ENCODE measurements at regions not wholly inside any gene's neighbourhood (a gene's known extent, or its start where the extent isn't known, plus 50 kb on each side); places are given as distances from the start of the nearest gene placed in this dataset.
A peak's percentile ranks its signal among the peaks of the same experiment; 100 is the strongest.

DNA sequence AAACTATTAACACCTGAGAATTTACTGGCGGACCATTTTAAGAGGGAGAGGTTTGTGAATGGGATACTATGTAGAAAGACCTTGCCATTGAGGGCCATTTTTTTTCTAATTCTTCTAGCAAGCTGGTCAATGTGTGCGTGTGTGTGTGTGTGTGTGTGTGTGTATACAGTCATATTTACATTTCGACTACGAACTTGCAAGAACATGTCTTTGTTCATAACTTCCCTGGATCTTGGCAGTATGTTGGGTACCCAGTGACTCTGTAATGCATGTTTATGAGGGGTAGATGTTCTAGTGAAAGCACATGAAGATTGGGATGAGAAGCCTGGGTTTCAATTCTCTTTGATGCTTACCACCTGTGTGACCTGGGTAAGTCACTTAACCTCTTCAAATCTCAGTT, 133.6 kb downstream of the UBE2E3 start:
- DNase-seq, result no peak

DNA sequence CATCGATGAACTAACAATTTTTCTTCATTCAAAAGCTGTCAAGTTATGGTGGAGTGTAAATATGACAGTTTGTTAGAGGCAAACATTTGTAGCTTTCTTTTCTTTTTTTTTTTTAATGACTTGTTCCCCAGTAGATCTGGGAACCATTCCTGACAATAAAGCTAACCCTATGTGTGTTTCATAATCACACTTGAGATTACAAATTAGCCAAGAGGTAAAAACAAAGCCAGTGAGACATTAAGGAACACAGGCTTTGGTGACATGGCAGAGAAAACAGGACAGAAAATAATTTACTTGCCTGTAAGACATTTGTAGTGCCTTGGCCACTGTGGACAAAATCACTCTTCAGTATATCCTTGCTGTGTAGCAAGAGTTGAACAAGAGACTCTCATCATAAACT, 135.9 kb downstream of the UBE2E3 start:
- DNase-seq, result no peak

DNA sequence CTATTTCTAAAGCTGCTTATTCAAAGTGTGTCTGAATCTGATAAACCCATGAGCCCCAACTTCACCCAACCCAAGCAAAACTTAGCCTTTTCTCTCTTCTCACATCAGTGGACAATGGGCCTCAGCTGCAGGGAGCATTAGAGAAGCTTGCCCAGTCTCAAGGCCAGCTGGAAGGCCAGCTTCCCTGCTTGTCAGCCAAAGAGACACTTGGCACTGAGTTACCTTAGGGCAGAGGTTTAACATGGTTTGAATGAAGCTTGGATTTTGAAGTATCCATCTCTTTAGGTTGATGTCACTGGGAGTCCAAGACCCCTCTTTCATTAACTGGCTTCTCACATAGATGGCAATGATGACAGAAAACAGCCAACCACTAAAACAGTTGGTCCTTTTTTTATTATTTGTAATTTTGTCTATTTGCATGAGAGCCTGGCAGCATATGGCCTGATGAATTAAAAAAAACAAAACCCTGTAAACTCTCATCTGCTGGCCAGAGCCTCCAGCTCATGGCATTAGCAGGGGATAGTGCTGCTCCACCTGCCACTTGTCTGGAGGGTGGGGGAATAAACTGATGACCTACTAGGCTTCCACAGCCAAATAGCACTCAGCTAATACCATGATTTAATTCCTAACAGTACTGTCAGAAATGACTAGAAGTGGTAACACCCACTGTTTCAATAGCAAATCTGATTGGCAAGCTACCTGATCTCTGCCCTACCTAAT, 137.0 kb downstream of the UBE2E3 start:
- DNase-seq, result no peak

DNA sequence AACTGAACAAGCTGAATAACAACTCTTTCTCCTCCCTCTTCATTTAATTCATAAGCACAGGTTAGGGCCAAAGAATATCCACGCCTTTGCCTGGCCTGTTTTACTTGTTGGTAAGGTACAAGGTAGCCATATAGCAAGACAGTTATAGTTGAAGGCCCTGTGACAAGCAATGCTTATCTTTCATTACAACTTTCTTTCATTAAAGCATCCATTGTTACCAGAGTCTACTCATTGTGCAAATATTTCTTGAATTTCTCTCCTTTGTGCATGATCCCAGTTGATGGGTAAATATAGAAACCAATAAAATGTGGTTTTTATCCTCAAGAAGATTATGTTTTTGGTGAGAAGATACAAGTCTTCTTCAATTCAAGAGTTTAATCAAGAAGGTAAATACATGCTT, 140.2 kb downstream of the UBE2E3 start:
- DNase-seq, result no peak

DNA sequence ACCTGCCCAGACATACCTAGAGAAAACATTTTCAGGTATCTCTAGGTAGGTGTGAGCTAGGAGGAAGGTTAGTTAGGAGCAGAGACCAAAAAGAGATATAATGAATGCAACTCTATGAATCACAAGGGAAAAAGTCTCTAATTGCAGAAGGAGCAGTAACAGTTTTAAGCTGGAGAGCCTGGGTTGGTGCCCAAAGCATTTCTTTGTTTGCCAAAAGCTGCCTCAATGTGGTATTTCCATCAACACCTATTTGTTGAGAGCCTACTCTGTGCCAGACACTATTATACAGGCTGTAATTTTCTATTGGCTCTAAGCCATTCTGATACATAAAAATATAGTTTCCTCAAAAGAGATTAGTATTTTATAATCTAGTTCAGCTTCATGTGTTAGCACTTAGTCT, 141.6 kb downstream of the UBE2E3 start:
- no peak for DNase-seq

DNA sequence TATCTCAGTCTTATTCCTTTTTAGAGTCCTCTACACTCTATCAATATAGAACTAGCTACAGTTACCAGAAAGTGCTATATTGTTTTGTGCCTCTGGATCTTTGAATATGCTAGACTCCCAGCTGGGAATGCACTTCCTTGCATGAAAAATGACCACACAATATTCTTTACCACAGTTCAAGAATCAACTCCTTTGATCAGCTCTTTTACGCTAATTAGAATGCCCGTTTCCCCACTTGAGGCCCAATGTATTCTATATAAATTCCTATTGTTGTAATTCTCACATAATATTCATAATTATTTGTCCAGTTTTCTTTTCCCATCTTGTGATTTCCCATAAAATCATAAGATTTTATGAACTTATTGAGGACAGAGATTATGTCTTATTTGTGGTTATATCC, 142.2 kb downstream of the UBE2E3 start:
- DNase-seq, result no peak

DNA sequence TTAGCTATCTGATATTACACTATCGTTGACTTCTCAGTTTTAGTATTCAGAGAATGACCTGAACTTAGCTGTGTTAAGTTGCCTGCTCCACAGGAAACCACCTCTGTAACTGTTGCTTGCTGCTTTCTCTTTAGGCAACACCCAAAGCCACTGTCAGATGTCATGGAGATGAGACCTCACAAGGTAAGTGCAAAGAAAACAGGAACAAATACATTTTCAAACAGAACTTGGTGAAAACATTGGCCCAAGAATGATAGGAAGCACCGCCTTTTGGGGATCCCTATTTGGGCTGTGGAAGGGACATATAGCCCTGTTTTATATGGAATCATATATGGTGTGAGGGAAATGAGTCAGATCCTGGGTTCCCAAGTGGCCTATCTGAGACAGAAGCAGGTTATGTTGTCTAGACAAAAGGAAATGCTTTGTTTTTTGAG, 143.4 kb downstream of the UBE2E3 start:
- DNase-seq, result peak; percentile 91

DNA sequence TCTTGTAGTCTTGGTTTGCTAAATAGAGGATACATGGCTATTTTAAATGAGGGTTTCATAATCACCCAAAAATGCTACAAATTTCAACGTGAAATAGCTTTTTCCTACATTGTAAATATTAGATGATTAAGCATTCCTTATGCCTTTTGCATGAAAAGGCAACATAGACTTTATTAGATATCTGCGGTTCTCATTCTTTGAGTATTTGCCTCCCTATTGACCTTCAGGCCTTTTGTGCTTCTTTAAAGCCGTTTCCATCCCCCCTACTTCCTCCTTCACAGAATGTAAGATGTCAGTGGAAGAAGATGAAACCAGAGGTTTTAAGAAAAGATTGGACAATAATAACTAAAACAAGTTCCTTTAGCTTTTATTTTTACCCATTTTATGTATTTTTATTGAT, 144.1 kb downstream of the UBE2E3 start:
- DNase-seq, result peak; percentile 48

DNA sequence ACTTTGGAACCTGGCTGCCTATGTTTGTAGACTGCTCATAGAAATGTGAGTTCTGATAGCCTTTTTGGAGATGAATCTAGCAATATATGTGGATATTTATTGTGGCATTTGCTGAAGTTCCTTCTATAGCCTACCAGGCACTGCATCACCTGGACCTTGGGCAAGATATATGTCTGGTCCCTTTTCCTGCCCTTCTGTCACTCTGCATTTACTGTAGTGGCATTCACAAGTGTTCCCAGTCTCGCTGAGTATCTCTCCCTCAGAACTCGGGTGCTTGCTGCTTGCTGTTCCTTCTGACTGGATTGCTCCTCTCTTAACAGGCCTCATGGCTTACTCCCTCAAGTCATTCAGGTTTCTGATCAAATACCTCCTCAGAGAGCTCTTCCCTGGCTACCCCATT, 145.0 kb downstream of the UBE2E3 start:
- DNase-seq, result no peak

DNA sequence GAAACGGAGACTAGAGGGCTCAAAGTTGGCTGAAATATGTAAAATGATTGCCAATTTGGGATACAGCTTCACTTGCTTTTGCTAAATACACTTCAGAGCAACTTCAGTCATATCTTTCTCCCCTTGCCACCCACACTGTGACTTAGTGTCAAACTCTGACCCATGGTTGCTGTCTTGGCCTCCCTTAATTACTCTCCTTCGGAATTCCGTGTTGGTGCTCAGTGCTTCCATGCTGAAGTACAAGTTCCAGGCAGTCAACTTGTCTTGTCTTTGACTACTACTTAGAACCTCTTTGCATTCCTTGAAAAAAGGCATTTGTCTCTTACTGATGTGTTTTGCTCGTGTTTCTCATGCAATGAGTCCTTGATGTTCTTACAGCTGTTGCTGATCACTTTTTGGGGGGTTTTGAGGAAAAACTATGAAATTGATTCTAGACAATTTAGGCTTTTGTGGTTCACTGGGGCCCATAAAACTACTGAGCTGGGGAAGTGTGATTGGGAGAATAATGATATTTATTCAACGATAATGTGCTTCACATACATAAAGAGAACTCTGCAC, 146.0 kb downstream of the UBE2E3 start:
- no peak for DNase-seq

DNA sequence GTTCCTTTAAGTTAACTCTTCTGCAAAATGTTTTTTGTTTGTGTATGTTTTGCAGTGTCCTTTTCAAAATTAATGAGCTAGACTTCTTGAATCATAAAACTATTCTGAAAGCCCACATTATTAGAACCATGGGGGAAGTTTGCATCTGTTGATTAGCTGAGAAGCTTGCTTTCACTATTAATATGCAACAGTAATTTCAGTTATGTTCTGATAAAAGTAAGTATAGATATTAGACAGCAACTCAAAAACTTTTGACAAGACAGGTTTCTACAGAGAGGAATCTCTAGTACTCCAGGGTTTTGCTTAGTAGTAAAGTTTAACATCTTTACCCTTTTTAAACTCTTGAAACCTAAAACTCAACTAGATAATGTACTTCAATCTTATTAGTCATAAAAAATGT, 147.8 kb downstream of the UBE2E3 start:
- DNase-seq, result no peak

DNA sequence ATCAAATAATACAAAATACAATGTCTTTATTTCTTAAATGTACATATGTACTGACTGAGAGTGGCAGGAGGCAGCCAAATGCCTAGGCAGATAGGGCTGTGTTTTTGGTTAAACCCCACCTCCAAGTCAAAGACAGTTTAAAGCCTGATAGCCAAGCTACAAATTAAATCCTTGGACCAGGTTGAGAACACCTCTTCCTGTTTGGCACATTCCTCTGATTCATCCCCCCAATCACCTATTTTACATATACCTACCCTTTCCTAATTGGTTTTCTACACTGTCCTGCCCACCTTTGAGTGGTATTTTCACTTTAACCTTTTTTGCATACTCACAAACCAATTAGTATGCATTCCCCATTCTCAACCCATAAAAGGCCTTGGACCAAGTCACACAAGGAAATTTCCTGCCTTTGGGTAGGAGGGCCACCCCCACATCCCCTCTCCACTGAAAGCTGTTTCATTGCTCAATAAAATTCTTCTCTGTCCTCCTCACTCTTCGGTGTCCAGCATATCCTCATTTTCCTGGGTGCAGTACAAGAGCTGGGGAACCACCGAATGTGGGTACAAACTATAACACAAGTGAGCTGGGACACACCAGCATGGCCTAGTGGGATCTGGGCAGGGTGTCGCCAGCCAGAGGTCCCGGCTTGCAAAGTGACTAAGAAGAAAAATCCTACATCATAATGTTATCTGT, 149.1 kb downstream of the UBE2E3 start:
- DNase-seq, result no peak

DNA sequence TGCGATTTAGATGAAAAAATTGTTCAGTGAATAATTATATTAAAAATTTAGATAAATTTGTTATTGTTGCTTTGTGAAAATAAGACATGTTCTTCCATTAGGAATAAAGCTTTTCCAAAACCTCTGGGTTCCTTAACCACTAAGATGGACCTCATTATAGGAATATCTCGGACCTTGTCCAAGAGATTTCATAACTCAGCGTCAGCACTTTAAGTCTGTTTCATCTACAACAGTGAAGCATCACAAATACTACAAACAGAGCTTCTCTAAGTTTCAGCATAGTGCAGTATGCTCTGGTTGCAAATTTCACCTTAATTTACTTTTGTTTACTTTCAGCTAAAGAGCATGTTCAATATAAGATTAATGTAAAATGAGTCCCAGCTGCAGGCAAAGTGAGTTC, 150.3 kb downstream of the UBE2E3 start:
- no peak for DNase-seq

DNA sequence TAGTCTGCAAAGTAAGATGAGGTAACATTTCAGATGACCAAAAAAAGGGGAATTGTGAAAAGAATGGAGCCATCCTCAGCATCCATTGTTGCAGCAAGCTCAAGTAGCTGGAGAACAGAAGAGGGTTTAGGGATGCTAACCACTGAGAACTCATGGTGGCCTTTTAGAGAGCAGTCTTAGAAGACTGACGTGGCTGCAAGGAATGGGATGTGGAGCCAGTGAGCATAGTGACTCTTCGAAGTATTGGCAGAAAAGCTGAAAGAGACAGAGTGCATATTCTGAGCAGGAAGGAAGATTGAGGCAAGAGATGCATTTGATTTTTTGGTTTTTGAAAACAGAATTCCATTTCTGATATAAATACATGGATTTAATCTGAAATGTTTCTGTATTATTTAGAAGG, 151.2 kb downstream of the UBE2E3 start:
- no peak for DNase-seq

DNA sequence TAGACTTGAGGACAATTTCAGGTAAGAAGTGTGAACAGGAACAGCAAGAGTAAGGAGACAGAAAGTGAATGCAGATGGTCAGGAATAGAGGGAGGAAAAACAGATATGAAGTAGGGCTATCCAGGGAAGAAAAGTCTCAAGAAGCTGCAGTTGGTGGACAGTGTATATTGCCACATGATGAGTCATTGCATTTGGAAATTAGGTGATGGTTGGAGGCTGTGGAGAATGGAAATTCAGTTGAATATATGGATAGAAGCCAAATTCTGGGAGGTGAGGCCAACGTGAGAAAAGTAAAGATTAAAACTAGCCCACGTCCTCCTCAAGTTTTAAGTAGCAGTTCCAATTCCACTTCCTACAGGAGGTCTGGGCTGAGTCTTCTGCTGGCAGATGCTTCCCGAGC, 158.4 kb downstream of the UBE2E3 start:
- DNase-seq, result no peak

DNA sequence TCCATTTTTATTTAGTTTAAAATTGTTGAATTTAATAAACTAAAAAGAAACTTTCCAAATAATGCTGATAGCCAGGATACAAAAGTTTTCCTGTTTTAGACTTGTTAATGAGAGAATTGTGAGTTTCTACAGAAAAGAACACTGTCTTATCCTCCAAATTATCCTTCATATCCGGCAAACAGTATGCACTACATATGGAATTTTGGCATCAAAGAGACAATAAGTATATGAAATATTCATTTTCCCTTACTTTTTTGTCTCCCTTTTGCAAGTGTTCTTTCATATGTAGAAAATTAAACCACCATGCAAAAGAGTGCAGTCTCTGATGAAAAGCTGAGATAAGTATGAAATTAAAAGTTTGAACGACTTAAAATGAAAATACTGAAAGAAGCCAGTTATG, 159.4 kb downstream of the UBE2E3 start:
- no peak for DNase-seq

DNA sequence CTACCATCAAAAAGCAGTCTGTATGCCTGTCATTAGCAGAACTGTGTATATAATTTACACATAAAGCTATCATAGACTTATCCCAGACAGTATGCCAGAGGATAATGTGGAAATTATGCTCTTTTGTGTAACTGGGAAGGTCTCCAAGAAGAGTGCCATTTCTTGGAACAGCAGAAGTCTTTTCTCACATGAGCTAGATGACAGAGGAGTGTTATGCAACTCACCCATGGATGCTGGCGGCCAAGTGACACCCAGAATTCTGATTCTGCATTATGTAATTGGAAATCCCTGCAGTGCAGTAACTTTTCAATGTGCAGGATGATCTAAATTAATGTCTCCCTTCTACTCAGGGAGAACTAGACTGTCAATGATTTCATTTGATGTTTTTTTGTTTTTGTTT, 160.0 kb downstream of the UBE2E3 start:
- peak; percentile 52 for DNase-seq

DNA sequence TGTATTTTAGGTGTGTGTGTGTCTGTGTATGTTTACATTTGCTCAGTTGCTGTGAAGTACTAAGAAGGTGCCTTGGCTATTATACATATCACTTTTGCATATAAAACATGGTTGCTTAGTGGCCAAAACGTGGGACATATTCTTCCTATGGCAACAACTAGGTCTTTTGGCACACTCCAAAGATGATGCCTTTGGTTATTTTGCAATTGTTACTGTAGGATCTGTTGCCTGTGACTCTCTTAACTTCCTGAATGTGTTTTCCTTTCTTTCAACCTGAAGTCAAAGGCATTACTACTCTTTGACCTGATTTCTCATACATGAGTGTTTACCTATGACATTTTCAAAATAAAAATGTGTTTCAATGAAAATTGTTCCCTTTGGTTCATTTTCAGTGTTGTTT, 160.5 kb downstream of the UBE2E3 start:
- DNase-seq, result no peak

DNA sequence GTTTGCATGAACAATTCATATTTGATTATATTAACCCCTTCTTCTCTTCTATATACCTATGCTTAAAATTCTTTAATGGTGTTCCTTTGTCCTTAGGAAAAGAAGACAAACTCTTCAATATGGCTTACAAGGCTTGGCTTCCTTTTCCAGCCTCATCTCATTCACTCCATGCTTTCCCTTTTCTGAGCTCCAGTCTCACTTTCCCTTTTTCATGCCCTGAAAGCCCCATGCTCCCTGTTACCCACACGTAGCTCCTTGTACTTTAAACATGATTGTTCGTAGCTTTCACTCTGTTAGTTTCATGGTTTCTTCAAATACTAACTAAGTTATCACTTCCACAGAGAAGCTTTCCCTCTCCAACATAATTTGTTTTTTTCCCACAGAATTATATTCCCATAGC, 161.3 kb downstream of the UBE2E3 start:
- DNase-seq, result no peak

DNA sequence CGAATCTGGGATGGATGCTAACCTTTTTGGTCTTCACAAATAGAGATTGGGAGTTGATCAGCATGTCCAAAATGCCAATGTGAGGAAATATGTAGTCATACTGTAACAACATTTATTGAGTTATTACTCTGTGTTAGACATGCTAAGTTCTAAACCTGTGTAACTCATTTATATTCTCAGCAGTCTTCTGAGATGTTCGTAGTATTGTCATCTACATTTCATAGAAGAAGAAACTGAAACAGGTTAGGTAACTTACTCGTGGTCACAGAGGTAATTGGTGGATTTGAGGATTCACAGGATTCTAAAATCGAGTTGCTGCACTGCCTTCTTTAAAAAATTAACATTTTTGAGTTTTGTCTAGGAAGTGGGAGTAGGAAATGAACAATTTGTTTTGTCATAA, 162.1 kb downstream of the UBE2E3 start:
- peak; percentile 49 for DNase-seq

DNA sequence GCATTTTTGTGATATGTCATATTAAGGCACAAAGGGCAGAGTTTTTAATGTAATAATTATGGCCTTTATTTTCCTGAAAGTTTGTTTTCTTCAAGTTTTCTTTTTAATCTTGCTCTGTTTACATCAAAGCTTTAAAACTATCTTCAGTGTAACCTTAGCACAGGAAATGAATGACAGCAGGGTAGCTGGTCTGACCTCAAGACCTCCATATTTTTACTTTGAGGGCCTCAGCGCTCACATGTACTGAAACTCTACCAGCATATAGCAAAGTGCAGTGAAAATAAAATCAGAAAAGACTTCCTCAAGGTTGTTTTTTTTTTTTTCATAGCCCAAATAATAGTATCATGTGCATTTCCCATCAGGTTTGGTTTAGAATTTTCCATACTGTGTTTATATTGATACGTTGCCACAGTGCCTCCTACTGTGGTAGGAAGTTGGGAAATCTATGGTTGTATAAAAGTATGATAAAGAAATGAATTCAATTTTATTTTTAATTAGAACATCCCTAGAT, 163.4 kb downstream of the UBE2E3 start:
- peak; percentile 60 for DNase-seq

DNA sequence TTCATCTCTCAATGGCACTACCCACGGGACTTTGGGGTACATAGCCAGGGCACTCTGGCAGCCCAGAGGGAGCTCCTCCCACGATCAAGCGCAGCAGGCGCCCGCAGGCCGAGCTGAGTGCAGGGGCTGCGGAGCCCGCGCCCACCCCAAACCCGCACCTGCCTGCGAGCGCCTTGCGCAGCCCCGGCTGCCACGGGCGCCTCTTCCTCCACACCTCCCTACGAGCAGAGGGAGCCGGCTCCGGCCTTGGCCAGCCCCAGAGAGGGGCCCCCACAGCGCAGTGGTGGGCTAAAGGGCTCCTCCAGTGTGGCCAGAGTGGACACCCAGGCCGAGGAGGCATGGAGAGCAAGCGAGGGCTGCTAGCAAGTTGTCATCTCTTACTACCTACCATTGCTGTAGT, 165.2 kb downstream of the UBE2E3 start:
- no peak for DNase-seq

DNA sequence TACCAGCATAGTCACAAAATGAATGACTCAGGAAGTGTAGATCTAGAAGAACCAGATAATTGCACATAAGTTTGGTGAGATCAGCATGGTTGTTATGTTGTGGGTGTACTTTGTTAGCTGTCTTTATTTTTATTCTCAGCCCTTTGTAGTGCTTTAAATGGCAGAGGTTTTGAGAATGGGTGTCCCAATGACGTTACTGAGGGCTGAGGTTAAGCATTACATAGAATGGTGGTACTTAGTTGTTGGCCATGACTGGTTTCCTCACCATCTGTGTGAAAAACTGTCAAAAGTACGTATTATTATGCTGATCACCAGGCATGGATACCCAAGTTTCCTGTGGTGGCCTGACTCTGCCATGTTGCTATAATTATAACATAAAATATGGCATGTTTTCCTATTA, 165.8 kb downstream of the UBE2E3 start:
- peak; percentile 41 for DNase-seq

DNA sequence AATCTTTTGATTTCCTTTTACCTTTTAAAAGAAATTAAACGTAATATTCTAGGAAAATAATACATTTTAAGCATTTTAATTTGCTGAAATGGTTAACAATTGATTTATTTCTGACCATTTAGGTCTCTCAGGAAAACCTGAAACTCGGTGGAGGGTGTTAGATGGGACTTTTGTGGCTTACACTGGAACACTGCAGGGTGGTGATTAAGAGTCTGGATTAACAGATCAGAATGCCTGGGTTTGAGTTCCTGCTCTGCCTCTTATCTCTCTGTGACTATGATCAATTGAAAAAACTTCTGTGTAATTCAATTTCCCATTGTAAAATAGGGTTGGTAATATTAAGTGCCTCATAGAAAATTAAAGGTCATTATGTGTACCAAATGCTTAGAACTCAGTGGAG, 168.7 kb downstream of the UBE2E3 start:
- no peak for DNase-seq
